Neutrophil (primary cell): ENCODE measurements at regions not wholly inside any gene's neighbourhood (a gene's known extent, or its start where the extent isn't known, plus 50 kb on each side); places are given as distances from the start of the nearest gene placed in this dataset.

Source experiments
- H3K27ac ChIP-seq: fragments of 200-600 bp; sonication (generic); 2 replicates; pipeline ENCODE4 v1.5.1; 2016; ENCODE audit warnings: mild to moderate bottlenecking, moderate library complexity
- H3K27me3 ChIP-seq: fragments of 200-600 bp; sonication (generic); 2 replicates; pipeline ENCODE4 v1.6.0; 2016; ENCODE audit warnings: mild to moderate bottlenecking
- H3K36me3 ChIP-seq: fragments of 200-600 bp; sonication (generic); 2 replicates; pipeline ENCODE4 v1.5.1; 2017
- H3K4me1 ChIP-seq, 2 experiments: fragments of 200-600 bp in 1 of 2; sonication (generic) in 1 of 2; 1 replicate in 1 of 2; 2 replicates in 1 of 2; pipeline versions ENCODE4 v1.5.1 to v1.6.1; 2013 to 2016; ENCODE audit warnings: low read depth in 1 of 2, low read length in 1 of 2, mild to moderate bottlenecking in 1 of 2, moderate library complexity in 1 of 2; ENCODE audit not compliant: control insufficient read depth in 1 of 2, insufficient read depth in 1 of 2
- H3K4me3 ChIP-seq, 2 experiments: fragments of 200-600 bp in 1 of 2; sonication (generic) in 1 of 2; 1 replicate in 1 of 2; 2 replicates in 1 of 2; pipeline ENCODE4 v1.5.1; 2013 to 2016; ENCODE audit warnings: low read depth in 1 of 2, low read length in 1 of 2, mild to moderate bottlenecking in 1 of 2, moderate library complexity in 1 of 2
- H3K9me3 ChIP-seq: fragments of 200-600 bp; sonication (generic); 2 replicates; pipeline ENCODE4 v1.5.1; 2016
- CTCF ChIP-seq: fragments of 200-600 bp; sonication (generic); IDR thresholded peaks from 2 replicates; pipeline ENCODE4 v1.5.1; 2016; ENCODE audit warnings: antibody characterized with exemption

GRCh38 chr5:174243904-174244303, 198.4 kb downstream of the NSG2 start:
- H3K36me3 ChIP-seq: no peaks in the 10 kb centered on the region
- no peak overlapping the region for H3K4me3 ChIP-seq
- no peaks in the 10 kb centered on the region for H3K4me1 ChIP-seq
- no peak for TF ChIP-seq CTCF
- no peaks in the 10 kb centered on the region for H3K27me3 ChIP-seq
- H3K27ac ChIP-seq: no peak overlapping the region
- H3K9me3 ChIP-seq: no peaks in the 10 kb centered on the region

DNA sequence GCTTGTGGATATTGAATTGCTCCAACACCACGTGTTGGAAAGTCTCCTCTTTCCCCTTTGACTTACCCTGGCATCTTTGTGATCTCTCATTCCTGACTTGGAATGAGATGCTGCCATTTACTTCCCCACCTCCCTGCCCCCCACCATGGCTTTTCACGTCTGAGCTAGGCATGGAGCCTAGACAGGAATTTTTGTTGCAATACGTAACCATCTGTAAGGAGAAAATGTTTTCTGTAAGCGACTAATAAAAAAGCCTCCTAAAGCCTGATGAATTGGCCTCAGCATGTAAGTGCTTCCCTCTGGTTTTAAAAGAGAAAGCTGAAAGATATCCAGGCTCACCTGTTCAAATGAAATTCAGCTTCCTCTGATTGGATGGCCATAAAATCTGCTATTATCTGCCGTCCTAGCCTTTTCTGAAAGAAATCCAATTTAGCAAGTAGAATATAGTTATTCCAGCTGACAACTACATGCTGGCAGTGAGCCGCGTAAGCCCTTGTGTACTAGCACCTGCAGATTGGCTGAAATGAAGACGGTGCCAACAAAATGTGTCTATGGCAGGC, 200.1 kb downstream of the NSG2 start:
- Histone ChIP-seq H3K9me3 (no peaks in the 10 kb centered on the region), H3K27me3 (no peaks in the 10 kb centered on the region), H3K4me1 (no peaks in the 10 kb centered on the region), H3K4me3 (no peak overlapping the region), H3K27ac (no peak overlapping the region), H3K36me3 (no peaks in the 10 kb centered on the region)
- TF ChIP-seq CTCF: no peak

- no peak overlapping the region for H3K27ac ChIP-seq
- no peaks in the 10 kb centered on the region for H3K9me3 ChIP-seq
- no peaks in the 10 kb centered on the region for H3K4me1 ChIP-seq
- H3K27me3 ChIP-seq: no peaks in the 10 kb centered on the region
- TF ChIP-seq CTCF: no peak
- no peak overlapping the region for H3K4me3 ChIP-seq
- no peaks in the 10 kb centered on the region for H3K36me3 ChIP-seq
These were observed 201.2 kb downstream of the NSG2 start for GRCh38 chr5:174246743-174247142.

DNA sequence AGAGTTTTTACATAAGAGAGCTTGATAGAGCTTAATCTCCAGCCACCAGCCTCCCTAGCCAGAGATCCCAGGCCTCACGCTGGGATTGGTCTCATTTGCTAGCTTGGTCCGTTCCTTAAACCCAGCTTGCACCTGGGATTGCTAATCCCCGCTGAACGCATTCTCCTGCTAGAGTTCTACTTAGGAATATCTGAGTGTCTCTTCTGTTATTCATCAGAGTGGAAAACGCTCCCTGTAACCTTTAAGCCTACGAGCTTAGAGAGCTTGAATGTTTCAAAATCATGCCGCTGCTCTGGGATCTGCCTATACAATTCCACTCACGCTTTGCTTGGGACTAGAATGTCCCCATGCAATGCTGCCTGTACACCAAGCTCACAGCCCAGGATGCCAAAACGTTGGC, 201.8 kb downstream of the NSG2 start:
- TF ChIP-seq CTCF: no peak
- Histone ChIP-seq H3K4me3 (no peak overlapping the region), H3K27ac (no peak overlapping the region), H3K27me3 (no peaks in the 10 kb centered on the region), H3K36me3 (no peaks in the 10 kb centered on the region), H3K9me3 (no peaks in the 10 kb centered on the region), H3K4me1 (no peaks in the 10 kb centered on the region)

DNA sequence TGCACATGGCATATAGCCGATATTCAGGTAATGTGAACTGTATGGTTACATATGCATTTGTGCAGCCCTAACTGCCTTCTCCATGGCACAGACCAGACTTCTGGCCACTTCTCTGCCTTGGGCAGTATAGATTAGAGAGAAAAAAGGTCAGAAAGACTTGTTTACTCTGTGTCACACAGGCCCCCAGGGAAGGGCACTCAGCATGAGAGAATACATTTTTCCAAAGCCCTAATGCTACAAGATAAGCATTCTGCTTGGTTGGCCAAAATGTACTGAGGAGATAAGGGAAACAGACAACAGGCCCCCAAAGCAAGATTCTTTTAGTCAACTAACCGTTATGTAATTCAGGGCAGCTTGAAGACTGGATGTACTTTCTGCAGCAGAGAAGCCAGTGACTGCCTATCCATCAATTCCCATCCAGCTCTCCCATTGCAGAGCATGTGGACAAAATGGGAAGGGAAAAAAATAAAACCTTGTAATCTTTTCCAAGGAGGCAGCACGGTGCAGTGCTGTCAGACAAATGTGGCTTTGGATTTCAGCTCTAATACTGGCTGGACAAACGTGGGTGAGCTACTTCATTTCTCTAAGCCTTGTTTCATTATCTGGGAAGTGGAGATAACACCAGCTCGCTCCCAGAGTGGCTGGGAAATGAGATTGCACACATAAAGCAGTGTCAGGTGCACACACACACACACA, 205.9 kb downstream of the NSG2 start:
- no peak overlapping the region for H3K27ac ChIP-seq
- no peaks in the 10 kb centered on the region for H3K4me1 ChIP-seq
- TF ChIP-seq CTCF: no peak
- H3K27me3 ChIP-seq: no peaks in the 10 kb centered on the region
- H3K36me3 ChIP-seq: no peaks in the 10 kb centered on the region
- H3K4me3 ChIP-seq: no peak overlapping the region
- H3K9me3 ChIP-seq: no peaks in the 10 kb centered on the region
